Neuronal stem cell (in vitro differentiated cells): ENCODE measurements at regions not wholly inside any gene's neighbourhood (a gene's known extent, or its start where the extent isn't known, plus 50 kb on each side); places are given as distances from the start of the nearest gene placed in this dataset.

Experiments
- DNase-seq: peaks from one replicate; pipeline ENCODE4 v3.0.0-alpha.2; 2013; ENCODE audit warnings: low spot score
- H2AFZ ChIP-seq: one replicate; pipeline ENCODE4 v1.6.1; 2013; ENCODE audit warnings: mild to moderate bottlenecking, low read length, inconsistent platforms
- H2AK5ac ChIP-seq: 2 replicates; pipeline ENCODE4 v1.6.1; 2013; ENCODE audit warnings: low read depth, mild to moderate bottlenecking, inconsistent platforms, low read length, moderate library complexity, mixed read lengths
- H2BK120ac ChIP-seq: 2 replicates; pipeline ENCODE4 v1.6.1; 2013; ENCODE audit warnings: low read depth, mild to moderate bottlenecking, inconsistent platforms, low read length, moderate library complexity, mixed read lengths
- H2BK12ac ChIP-seq: one replicate; pipeline ENCODE4 v1.6.1; 2013; ENCODE audit warnings: low read length, inconsistent platforms
- H2BK15ac ChIP-seq: 2 replicates; pipeline ENCODE4 v1.6.1; 2013; ENCODE audit warnings: mild to moderate bottlenecking, low read length, inconsistent platforms, mixed read lengths
- H2BK5ac ChIP-seq: one replicate; pipeline ENCODE4 v1.6.1; 2013; ENCODE audit warnings: inconsistent platforms, mild to moderate bottlenecking, low read length, moderate library complexity
- H3K14ac ChIP-seq: one replicate; pipeline ENCODE4 v1.6.1; 2013; ENCODE audit warnings: low read length, inconsistent platforms
- H3K18ac ChIP-seq: 2 replicates; pipeline ENCODE4 v1.6.1; 2013; ENCODE audit warnings: low read length, inconsistent platforms
- H3K23ac ChIP-seq: 2 replicates; pipeline ENCODE4 v1.6.1; 2013; ENCODE audit warnings: low read depth, mild to moderate bottlenecking, mixed read lengths, low read length, inconsistent platforms; ENCODE audit not compliant: poor library complexity
- H3K27ac ChIP-seq: replicated peaks from 3 replicates; pipeline ENCODE4 v1.5.1; 2013; ENCODE audit warnings: low read length, inconsistent platforms
- H3K27me3 ChIP-seq, 3 experiments: 2 replicates each; pipeline ENCODE4 v1.6.1; 2013; ENCODE audit warnings: low read length in 3 of 3, mild to moderate bottlenecking in 2 of 3, inconsistent platforms in 1 of 3, low read depth in 1 of 3, mixed read lengths in 1 of 3, moderate library complexity in 1 of 3; ENCODE audit not compliant: control insufficient read depth in 3 of 3, insufficient read depth in 3 of 3
- H3K36me3 ChIP-seq, 2 donors: replicated peaks in 1 of 2; 2 replicates each; pipeline ENCODE4 v1.6.1; 2013; ENCODE audit warnings: low read length in 2 of 2; ENCODE audit not compliant: control insufficient read depth in 2 of 2, insufficient read depth in 2 of 2
- H3K4ac ChIP-seq: 2 replicates; pipeline ENCODE4 v1.6.1; 2013; ENCODE audit warnings: inconsistent platforms, mild to moderate bottlenecking, low read length, moderate library complexity
- H3K4me1 ChIP-seq, 2 donors: 1 replicate in 1 of 2; 2 replicates in 1 of 2; pipeline ENCODE4 v1.6.1; 2013; ENCODE audit warnings: low read length in 2 of 2, low read depth in 1 of 2; ENCODE audit not compliant: control insufficient read depth in 2 of 2, insufficient read depth in 1 of 2
- H3K4me2 ChIP-seq: one replicate; pipeline ENCODE4 v1.6.1; 2013; ENCODE audit warnings: mild to moderate bottlenecking, low read length, inconsistent platforms; ENCODE audit not compliant: insufficient read depth, poor library complexity, severe bottlenecking
- H3K4me3 ChIP-seq, 2 donors: 2 replicates each; pipeline ENCODE4 v1.5.1; 2013; ENCODE audit warnings: low read length in 2 of 2, mild to moderate bottlenecking in 2 of 2, inconsistent platforms in 1 of 2, moderate library complexity in 1 of 2
- H3K79me1 ChIP-seq: one replicate; pipeline ENCODE4 v1.6.1; 2013; ENCODE audit warnings: low read depth, mild to moderate bottlenecking, inconsistent platforms, low read length, moderate library complexity
- H3K9ac ChIP-seq: one replicate; pipeline ENCODE4 v1.6.1; 2013; ENCODE audit warnings: mild to moderate bottlenecking, low read depth, low read length, inconsistent platforms; ENCODE audit not compliant: poor library complexity
- H3K9me3 ChIP-seq, 2 donors: replicated peaks in 1 of 2; 2 replicates each; pipeline versions ENCODE3 to v1.6.1; 2013; ENCODE audit warnings: low read length in 2 of 2, mild to moderate bottlenecking in 2 of 2, inconsistent platforms in 1 of 2, low read depth in 1 of 2, mixed read lengths in 1 of 2, moderate library complexity in 1 of 2; ENCODE audit not compliant: control insufficient read depth in 2 of 2, insufficient read depth in 1 of 2
- H4K8ac ChIP-seq: one replicate; pipeline ENCODE4 v1.6.1; 2013; ENCODE audit warnings: low read depth, mild to moderate bottlenecking, inconsistent platforms, low read length, moderate library complexity
- H4K91ac ChIP-seq: one replicate; pipeline ENCODE4 v1.6.1; 2013; ENCODE audit warnings: low read length, low read depth, mild to moderate bottlenecking, inconsistent platforms; ENCODE audit not compliant: poor library complexity
- WGBS, 2 donors: extraction: QIAGEN DNeasy Blood & Tissue Kit; methylation state at CpG; one replicate each; pipeline ENCODE4 v1.1.7; 2013; ENCODE audit warnings: missing lambda C conversion rate in 2 of 2, mixed read lengths in 1 of 2; ENCODE audit not compliant: insufficient read length in 2 of 2, insufficient replicate concordance in 1 of 2; ENCODE audit errors: extremely low coverage in 2 of 2; 5-methylcytosine and 5-hydroxymethylcytosine counted together

DNA sequence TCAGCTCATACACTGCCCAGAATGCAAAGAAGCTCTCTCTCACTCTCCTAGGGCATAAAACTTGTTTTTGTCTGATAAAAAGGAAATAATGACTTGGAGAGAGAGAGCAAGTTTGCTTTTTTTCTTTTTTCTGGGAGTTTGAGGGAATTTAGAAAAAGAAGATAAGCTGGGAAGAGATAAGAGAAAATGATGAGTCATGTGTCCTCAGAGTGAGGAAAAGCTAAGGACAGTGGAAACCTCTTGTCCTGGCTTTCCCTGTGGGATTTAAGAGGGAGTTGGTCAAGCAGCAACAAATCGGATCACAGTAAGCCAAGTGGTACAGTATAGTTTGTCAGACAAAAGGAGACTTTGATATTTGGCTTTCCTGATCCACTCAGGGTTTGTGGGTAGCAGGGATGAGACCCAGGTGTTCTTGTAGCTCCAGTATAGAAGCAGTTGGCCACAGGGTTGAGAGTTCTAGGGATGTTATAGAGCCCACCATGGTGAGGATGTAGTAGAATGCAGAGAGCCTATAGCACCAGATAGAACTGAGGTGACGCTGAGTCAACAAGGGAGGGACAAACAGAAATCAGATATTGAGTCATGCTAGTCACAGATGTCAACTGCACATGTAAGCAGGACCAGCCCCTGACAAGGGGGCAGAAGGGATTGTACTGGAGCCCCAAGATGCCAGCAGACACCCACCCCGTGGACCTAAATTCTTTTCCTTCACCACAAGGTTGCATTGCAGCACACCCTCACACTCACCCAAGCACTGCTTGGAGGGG lies 219.3 kb upstream of the TAC1 start:
- no peak overlapping the region for H2BK120ac ChIP-seq
- no peak overlapping the region for H3K18ac ChIP-seq
- no peaks in the 10 kb centered on the region for H3K4me1 ChIP-seq
- H2AK5ac ChIP-seq = no peak overlapping the region
- no peak overlapping the region for H3K4ac ChIP-seq
- H2AFZ ChIP-seq = no peak overlapping the region
- no peak overlapping the region for H2BK15ac ChIP-seq
- no peak overlapping the region for H3K27ac ChIP-seq
- H3K9me3 ChIP-seq = no peaks in the 10 kb centered on the region
- H3K4me3 ChIP-seq = no peak overlapping the region
- no peak overlapping the region for H2BK5ac ChIP-seq
- no peak overlapping the region for H3K9ac ChIP-seq
- H3K23ac ChIP-seq = no peak overlapping the region
- WGBS, 2 donors = no CpG with 5 or more reads among the region's 3 CpGs
- H3K27me3 ChIP-seq = peaks cover 0 to 10% (median 0%) of the 10 kb centered on the region in 3 experiments
- H3K14ac ChIP-seq = no peak overlapping the region
- no peak overlapping the region for H4K8ac ChIP-seq
- no peaks in the 10 kb centered on the region for H3K36me3 ChIP-seq
- no peak overlapping the region for H4K91ac ChIP-seq
- H2BK12ac ChIP-seq = no peak overlapping the region
- no peak overlapping the region for H3K4me2 ChIP-seq
- no peak for DNase-seq
- H3K79me1 ChIP-seq = no peaks in the 10 kb centered on the region

DNA sequence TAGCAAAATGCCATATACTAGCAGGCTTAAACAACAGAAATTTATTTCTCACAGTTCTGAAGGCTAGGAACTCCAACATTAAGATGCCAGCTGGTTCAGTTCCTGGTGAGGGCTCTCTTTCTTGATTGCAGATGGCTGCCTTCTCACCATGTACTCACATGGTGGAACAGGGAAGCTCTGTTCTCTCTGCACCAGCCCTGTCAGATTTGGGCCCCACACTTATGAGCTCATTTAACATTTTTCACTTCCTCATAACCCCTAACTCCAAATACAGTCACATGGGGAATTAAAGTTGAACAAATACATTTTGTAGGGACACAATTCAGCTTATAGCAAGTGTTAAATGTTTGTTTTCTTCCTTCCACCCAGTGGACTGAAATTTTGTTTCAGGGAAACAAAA lies 218.6 kb upstream of the TAC1 start:
- Histone ChIP-seq H3K14ac (no peak overlapping the region), H2BK120ac (no peak overlapping the region), H3K9ac (no peak overlapping the region), H3K4me3 (no peak overlapping the region), H3K23ac (no peak overlapping the region), H3K18ac (no peak overlapping the region), H3K79me1 (no peaks in the 10 kb centered on the region), H2BK12ac (no peak overlapping the region), H3K4me1 (no peaks in the 10 kb centered on the region), H2AK5ac (no peak overlapping the region), H3K9me3 (no peaks in the 10 kb centered on the region), H4K91ac (no peak overlapping the region), H3K27ac (no peak overlapping the region), H3K4me2 (no peak overlapping the region), H2AFZ (no peak overlapping the region), H4K8ac (no peak overlapping the region), H3K36me3 (no peaks in the 10 kb centered on the region), H3K27me3 (peaks cover 0 to 10% (median 0%) of the 10 kb centered on the region in 3 experiments), H3K4ac (no peak overlapping the region), H2BK15ac (no peak overlapping the region), H2BK5ac (no peak overlapping the region)
- no peak for DNase-seq

DNA sequence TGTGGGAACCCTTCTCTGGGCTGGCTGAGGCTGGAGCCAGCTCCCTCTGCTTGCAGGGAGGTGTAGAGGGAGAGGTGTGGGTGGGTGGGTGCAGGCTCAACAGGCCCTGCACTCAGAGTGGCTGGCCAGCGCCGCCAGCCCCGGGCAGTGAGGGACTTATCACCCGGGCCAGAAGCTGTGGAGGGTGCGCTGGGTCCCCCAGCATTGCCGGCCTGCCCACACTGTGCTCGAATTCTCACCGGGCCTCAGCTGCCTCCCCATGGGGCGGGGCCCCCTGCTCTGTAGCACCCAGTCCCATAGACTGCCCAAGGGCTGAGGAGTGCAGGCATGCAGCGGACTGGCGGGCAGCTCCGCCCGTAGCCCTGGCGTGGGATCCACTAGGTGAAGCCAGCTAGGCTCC lies 190.7 kb upstream of the TAC1 start:
- H4K8ac ChIP-seq = peak overlapping the region; percentile 82
- no peaks in the 10 kb centered on the region for H3K79me1 ChIP-seq
- H3K18ac ChIP-seq = peak overlapping the region; percentile 27
- no peak overlapping the region for H3K27ac ChIP-seq
- no peak overlapping the region for H2BK12ac ChIP-seq
- H3K4me3 ChIP-seq = no peak overlapping the region
- H2BK15ac ChIP-seq = no peak overlapping the region
- no peak overlapping the region for H2BK5ac ChIP-seq
- no peaks in the 10 kb centered on the region for H3K36me3 ChIP-seq
- H3K4ac ChIP-seq = no peak overlapping the region
- no CpG with 5 or more reads among the region's 14 CpGs for WGBS, 2 donors
- H2BK120ac ChIP-seq = no peak overlapping the region
- H3K4me2 ChIP-seq = no peak overlapping the region
- no peak overlapping the region for H2AK5ac ChIP-seq
- H3K9me3 ChIP-seq = peaks cover 0 to 3% of the 10 kb centered on the region in 2 donors
- H4K91ac ChIP-seq = no peak overlapping the region
- no peaks in the 10 kb centered on the region for H3K4me1 ChIP-seq
- no peak overlapping the region for H3K14ac ChIP-seq
- no peaks in the 10 kb centered on the region for H3K27me3 ChIP-seq
- peak overlapping the region; percentile 91 for H3K23ac ChIP-seq
- DNase-seq = no peak
- H3K9ac ChIP-seq = no peak overlapping the region
- H2AFZ ChIP-seq = no peak overlapping the region

DNA sequence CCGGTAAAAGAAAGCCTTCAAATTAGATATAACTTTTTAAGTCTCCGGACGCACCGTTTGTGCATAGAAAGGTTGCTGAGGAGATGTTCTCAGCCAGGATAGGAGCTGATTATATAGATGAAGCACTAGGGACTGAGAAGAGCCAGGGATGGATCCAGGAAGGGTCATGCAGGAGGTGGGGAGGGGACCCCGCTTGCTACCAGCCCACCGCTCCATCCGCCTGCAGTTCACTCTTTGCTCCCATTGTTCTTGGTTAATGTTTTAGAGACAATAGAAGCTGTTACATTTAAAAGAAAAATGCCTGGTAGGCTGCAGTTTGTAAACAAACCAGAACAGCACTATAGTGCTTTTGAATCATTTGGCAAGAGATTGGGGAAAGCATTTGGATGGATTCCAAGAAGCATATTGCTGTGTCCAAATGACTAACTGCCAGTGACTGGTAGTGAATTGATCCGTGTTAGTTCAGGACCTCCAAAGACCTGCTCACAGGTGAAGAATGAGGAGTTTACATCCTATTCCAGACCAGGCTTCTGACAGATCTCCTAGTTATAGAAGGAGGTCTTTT lies 175.9 kb upstream of the TAC1 start:
- Histone ChIP-seq H3K79me1 (no peaks in the 10 kb centered on the region), H2BK15ac (no peak overlapping the region), H3K9me3 (no peaks in the 10 kb centered on the region), H3K23ac (no peak overlapping the region), H2BK12ac (no peak overlapping the region), H2AK5ac (no peak overlapping the region), H3K9ac (no peak overlapping the region), H3K4me2 (no peak overlapping the region), H4K91ac (no peak overlapping the region), H3K27me3 (no peaks in the 10 kb centered on the region), H3K4me1 (no peaks in the 10 kb centered on the region), H3K18ac (no peak overlapping the region), H3K4ac (no peak overlapping the region), H4K8ac (no peak overlapping the region), H3K27ac (no peak overlapping the region), H3K14ac (no peak overlapping the region), H3K4me3 (no peak overlapping the region), H2BK120ac (no peak overlapping the region), H2BK5ac (no peak overlapping the region), H2AFZ (no peak overlapping the region), H3K36me3 (no peaks in the 10 kb centered on the region)
- DNase-seq = no peak
- WGBS, 2 donors = no CpG with 5 or more reads among the region's 8 CpGs
